H9 (cell line): ENCODE measurements at regions not wholly inside any gene's neighbourhood (a gene's known extent, or its start where the extent isn't known, plus 50 kb on each side); places are given as distances from the start of the nearest gene placed in this dataset.
"Not testable (repeated sequence)": the region's sequence is repeated elsewhere in the genome, so short reads cannot be mapped to it uniquely, and the experiment has no call there.

ENCODE experiments used
- DNase-seq: peaks from one replicate; pipeline ENCODE4 v3.0.0-alpha.2; 2017
- H2AFZ ChIP-seq: one replicate; pipeline ENCODE4 v1.6.1; 2013; ENCODE audit warnings: mild to moderate bottlenecking, low read length, control low read depth, moderate library complexity
- H2AK5ac ChIP-seq: 2 replicates; pipeline ENCODE4 v1.6.1; 2013; ENCODE audit warnings: low read length, control low read depth, mixed read lengths; ENCODE audit not compliant: insufficient read length
- H2BK120ac ChIP-seq: one replicate; pipeline ENCODE4 v1.6.1; 2013; ENCODE audit warnings: low read depth, mild to moderate bottlenecking, low read length, control low read depth, inconsistent platforms; ENCODE audit not compliant: poor library complexity, severe bottlenecking
- H2BK12ac ChIP-seq: 2 replicates; pipeline ENCODE4 v1.6.1; 2013; ENCODE audit warnings: low read length, control low read depth, mixed read lengths, low read depth; ENCODE audit not compliant: insufficient read length
- H2BK15ac ChIP-seq: 2 replicates; pipeline ENCODE4 v1.6.1; 2013; ENCODE audit warnings: low read depth, low read length, control low read depth
- H2BK20ac ChIP-seq: one replicate; pipeline ENCODE4 v1.6.1; 2013; ENCODE audit warnings: low read depth, mild to moderate bottlenecking, low read length, control low read depth, inconsistent platforms; ENCODE audit not compliant: poor library complexity, severe bottlenecking
- H2BK5ac ChIP-seq: 2 replicates; pipeline ENCODE4 v1.6.1; 2013; ENCODE audit warnings: low read length, control low read depth, mixed read lengths; ENCODE audit not compliant: insufficient read length
- H3K14ac ChIP-seq: 2 replicates; pipeline ENCODE4 v1.6.1; 2013; ENCODE audit warnings: low read length, control low read depth; ENCODE audit not compliant: insufficient read depth
- H3K18ac ChIP-seq: 2 replicates; pipeline ENCODE4 v1.6.1; 2013; ENCODE audit warnings: low read depth, mild to moderate bottlenecking, mixed read lengths, low read length, control low read depth; ENCODE audit not compliant: insufficient read length
- H3K23ac ChIP-seq: 2 replicates; pipeline ENCODE4 v1.6.1; 2013; ENCODE audit warnings: low read length, control low read depth, mixed read lengths, low read depth; ENCODE audit not compliant: insufficient read length
- H3K23me2 ChIP-seq: 2 replicates; pipeline ENCODE4 v1.6.1; 2013; ENCODE audit warnings: low read depth, mild to moderate bottlenecking, mixed read lengths, low read length, control low read depth; ENCODE audit not compliant: insufficient read length, poor library complexity, severe bottlenecking
- H3K27ac ChIP-seq: 2 replicates; pipeline ENCODE4 v1.5.1; 2013; ENCODE audit warnings: low read length, control low read depth, mixed read lengths, low read depth; ENCODE audit not compliant: insufficient read length
- H3K27me3 ChIP-seq: 2 replicates; pipeline ENCODE4 v1.6.1; 2013; ENCODE audit warnings: low read length, control low read depth, inconsistent platforms; ENCODE audit not compliant: insufficient read depth
- H3K4ac ChIP-seq: 2 replicates; pipeline ENCODE4 v1.6.1; 2013; ENCODE audit warnings: low read depth, mild to moderate bottlenecking, control low read depth, inconsistent platforms, low read length, moderate library complexity
- H3K4me1 ChIP-seq: 2 replicates; pipeline ENCODE4 v1.6.1; 2013; ENCODE audit warnings: low read length, control low read depth, inconsistent platforms; ENCODE audit not compliant: insufficient read depth
- H3K4me2 ChIP-seq: 2 replicates; pipeline ENCODE4 v1.6.1; 2013; ENCODE audit warnings: low read length, control low read depth, mixed read lengths; ENCODE audit not compliant: insufficient read length, insufficient read depth
- H3K56ac ChIP-seq: 2 replicates; pipeline ENCODE4 v1.6.1; 2013; ENCODE audit warnings: low read depth, mild to moderate bottlenecking, mixed read lengths, low read length, control low read depth; ENCODE audit not compliant: insufficient read length
- H3K79me1 ChIP-seq: 2 replicates; pipeline ENCODE4 v1.6.1; 2013; ENCODE audit warnings: low read depth, mild to moderate bottlenecking, moderate library complexity, low read length, control low read depth, inconsistent platforms; ENCODE audit not compliant: insufficient read depth, poor library complexity, severe bottlenecking
- H3K79me2 ChIP-seq: 2 replicates; pipeline ENCODE4 v1.6.1; 2013; ENCODE audit warnings: low read length, control low read depth, inconsistent platforms; ENCODE audit not compliant: insufficient read depth
- H3K9ac ChIP-seq: 2 replicates; pipeline ENCODE4 v1.6.1; 2013; ENCODE audit warnings: low read length, control low read depth, mixed read lengths; ENCODE audit not compliant: insufficient read length; ENCODE audit errors: extremely low read depth
- H3K9me3 ChIP-seq: one replicate; pipeline ENCODE4 v1.6.1; 2013; ENCODE audit warnings: low read depth, low read length, inconsistent platforms; ENCODE audit not compliant: control insufficient read depth
- H3T11ph ChIP-seq: one replicate; pipeline ENCODE4 v1.6.1; 2013; ENCODE audit warnings: mild to moderate bottlenecking, low read length, control low read depth, inconsistent platforms
- H4K20me1 ChIP-seq: one replicate; pipeline ENCODE4 v1.6.1; 2013; ENCODE audit not compliant: control insufficient read depth, insufficient read length, insufficient read depth
- H4K5ac ChIP-seq: 2 replicates; pipeline ENCODE4 v1.6.1; 2013; ENCODE audit warnings: low read depth, mild to moderate bottlenecking, mixed read lengths, low read length, control low read depth; ENCODE audit not compliant: insufficient read length
- H4K8ac ChIP-seq: replicated peaks from 2 replicates; pipeline ENCODE4 v1.6.1; 2013; ENCODE audit warnings: low read length, control low read depth, mixed read lengths, low read depth; ENCODE audit not compliant: insufficient read length
- H4K91ac ChIP-seq: 2 replicates; pipeline ENCODE4 v1.6.1; 2013; ENCODE audit warnings: low read depth, mild to moderate bottlenecking, moderate library complexity, mixed read lengths, low read length, control low read depth; ENCODE audit not compliant: insufficient read length
- H3K27ac Mint-ChIP-seq, 3 experiments: 2 replicates in 2 of 3; 3 replicates in 1 of 3; pipeline ENCODE4 v1.8.0; 2020 to 2021; ENCODE audit warnings: mixed read lengths in 3 of 3, mild to moderate bottlenecking in 1 of 3, moderate library complexity in 1 of 3
- H3K27me3 Mint-ChIP-seq: 2 replicates; pipeline ENCODE4 v1.8.0; 2021; ENCODE audit warnings: low read depth, mild to moderate bottlenecking, moderate library complexity, mixed read lengths
- H3K36me3 Mint-ChIP-seq, 3 experiments: 2 replicates in 2 of 3; 3 replicates in 1 of 3; pipeline ENCODE4 v1.8.0; 2020 to 2021; ENCODE audit warnings: low read depth in 3 of 3, mixed read lengths in 3 of 3; ENCODE audit not compliant: insufficient read depth in 1 of 3
- H3K4me1 Mint-ChIP-seq, 2 experiments: 2 replicates each; pipeline ENCODE4 v1.8.0; 2020; ENCODE audit warnings: mixed read lengths in 2 of 2
- H3K4me3 Mint-ChIP-seq, 2 experiments: 2 replicates in 1 of 2; 3 replicates in 1 of 2; pipeline ENCODE4 v1.8.0; 2020 to 2021; ENCODE audit warnings: mild to moderate bottlenecking in 2 of 2, mixed read lengths in 2 of 2, moderate library complexity in 1 of 2
- H3K9me3 Mint-ChIP-seq, 2 experiments: 2 replicates in 1 of 2; 3 replicates in 1 of 2; pipeline ENCODE4 v1.8.0; 2020; ENCODE audit warnings: mild to moderate bottlenecking in 2 of 2, mixed read lengths in 2 of 2, moderate library complexity in 1 of 2
- WGBS: extraction: QIAGEN DNeasy Blood & Tissue Kit; methylation state at CpG from one replicate; pipeline ENCODE4 v1.1.7; 2013; ENCODE audit warnings: missing lambda C conversion rate, low lambda C conversion rate, mixed read lengths; ENCODE audit not compliant: insufficient read length; ENCODE audit errors: extremely low coverage; 5-methylcytosine and 5-hydroxymethylcytosine counted together

GRCh38 chr4:4050781-4051180, 175.9 kb downstream of the OTOP1 start:
- H3K14ac ChIP-seq, H3K27ac Mint-ChIP-seq, H3K36me3 Mint-ChIP-seq, H3T11ph ChIP-seq, H3K23me2 ChIP-seq, H2AFZ ChIP-seq, H3K56ac ChIP-seq, H4K5ac ChIP-seq, H3K9me3 Mint-ChIP-seq, H3K4ac ChIP-seq, H3K4me1 ChIP-seq, H2BK20ac ChIP-seq, H3K79me1 ChIP-seq, H3K27ac ChIP-seq, H3K9ac ChIP-seq, H3K4me3 Mint-ChIP-seq, H2BK12ac ChIP-seq, DNase-seq, H2BK5ac ChIP-seq, H3K79me2 ChIP-seq, H2BK120ac ChIP-seq, H4K20me1 ChIP-seq, H2AK5ac ChIP-seq, H4K8ac ChIP-seq, H3K27me3 Mint-ChIP-seq, H3K27me3 ChIP-seq, H2BK15ac ChIP-seq, H3K23ac ChIP-seq, H3K18ac ChIP-seq, H3K4me2 ChIP-seq, H3K9me3 ChIP-seq, H4K91ac ChIP-seq: not testable (repeated sequence)
- peaks cover 9 to 21% of the 10 kb centered on the region in 2 experiments for H3K4me1 Mint-ChIP-seq
- WGBS, result no CpG with 5 or more reads among the region's 3 CpGs

GRCh38 chr4:4052933-4053332, 173.8 kb downstream of the OTOP1 start:
- H3K9me3 Mint-ChIP-seq, H4K5ac ChIP-seq, H2BK15ac ChIP-seq, H3K56ac ChIP-seq, H2BK12ac ChIP-seq, H3K4ac ChIP-seq, DNase-seq, H3K23ac ChIP-seq, H3K23me2 ChIP-seq, H4K91ac ChIP-seq, H3K9me3 ChIP-seq, H3T11ph ChIP-seq, H3K4me1 ChIP-seq, H3K27me3 ChIP-seq, H2AK5ac ChIP-seq, H2BK20ac ChIP-seq, H3K18ac ChIP-seq, H4K20me1 ChIP-seq, H3K36me3 Mint-ChIP-seq, H2BK5ac ChIP-seq, H2AFZ ChIP-seq, H3K27ac ChIP-seq, H4K8ac ChIP-seq, H3K4me3 Mint-ChIP-seq, H3K14ac ChIP-seq, H3K27ac Mint-ChIP-seq, H3K79me1 ChIP-seq, H2BK120ac ChIP-seq, H3K4me1 Mint-ChIP-seq, H3K79me2 ChIP-seq, H3K9ac ChIP-seq, H3K27me3 Mint-ChIP-seq, H3K4me2 ChIP-seq: not testable (repeated sequence)
- WGBS, result no CpG with 5 or more reads among the region's 2 CpGs
